SK-N-MC (cell line): ENCODE measurements at regions not wholly inside any gene's neighbourhood (a gene's known extent, or its start where the extent isn't known, plus 50 kb on each side); places are given as distances from the start of the nearest gene placed in this dataset.

Source experiments
- DNase-seq: peaks from one replicate; pipeline ENCODE4 v3.0.0-alpha.2; 2011; ENCODE audit warnings: low read depth, low spot score
- H3K27ac ChIP-seq: fragments of 200-600 bp; sonication (generic); 2 replicates; pipeline ENCODE4 v1.5.1; 2016; ENCODE audit warnings: mixed run types
- H3K36me3 ChIP-seq: fragments of 200-600 bp; sonication (generic); 2 replicates; pipeline ENCODE4 v1.6.1; 2017; ENCODE audit warnings: antibody characterized with exemption, low read length, mixed read lengths; ENCODE audit not compliant: insufficient read depth
- H3K4me3 ChIP-seq: fragments of 200-600 bp; sonication (generic); 2 replicates; pipeline ENCODE4 v1.5.1; 2016
- H3K9ac ChIP-seq: fragments of 200-600 bp; sonication (generic); 2 replicates; pipeline ENCODE4 v1.8.0; 2017; ENCODE audit warnings: mixed run types, mixed read lengths; ENCODE audit not compliant: insufficient read length
- H3K9me3 ChIP-seq: fragments of 200-600 bp; sonication (generic); 2 replicates; pipeline ENCODE4 v1.6.1; 2017; ENCODE audit warnings: low read depth, mild to moderate bottlenecking, antibody characterized with exemption, low read length, moderate library complexity, mixed read lengths
- EZH2 ChIP-seq: fragments of 200-600 bp; sonication (generic); IDR thresholded peaks from one replicate; pipeline ENCODE4 v1.6.1; 2017; ENCODE audit warnings: antibody characterized with exemption
- FOXP2 ChIP-seq: optimal IDR thresholded peaks from 2 replicates; pipeline ENCODE3; 2011; ENCODE audit warnings: mild to moderate bottlenecking, moderate library complexity; ENCODE audit not compliant: insufficient read depth; ENCODE audit errors: extremely low read length, control extremely low read depth
- POLR2AphosphoS5 ChIP-seq: IDR thresholded peaks from 2 replicates; pipeline ENCODE4 v1.6.1; 2012; ENCODE audit warnings: mild to moderate bottlenecking, low read depth, low read length, borderline replicate concordance

- Histone ChIP-seq H3K4me3 (no peak overlapping the region), H3K9ac (no peak overlapping the region), H3K9me3 (no peaks in the 10 kb centered on the region), H3K36me3 (no peaks in the 10 kb centered on the region), H3K27ac (no peak overlapping the region)
- no peak for TF ChIP-seq POLR2AphosphoS5
- no peak for TF ChIP-seq FOXP2
- TF ChIP-seq EZH2, result no peak
- no peak for DNase-seq
These were observed 51.9 kb downstream of the CEBPB start for GRCh38 chr20:50242548-50242862.

GRCh38 chr20:50242863-50243609 is 52.4 kb downstream of the CEBPB start:
- Histone ChIP-seq H3K4me3 (no peak overlapping the region), H3K9ac (no peak overlapping the region)

GRCh38 chr20:50243610-50244351 is 53.2 kb downstream of the CEBPB start:
- Histone ChIP-seq H3K4me3 (no peak overlapping the region), H3K27ac (no peak overlapping the region)

More at GRCh38 chr20:50242863-50243609, 52.4 kb downstream of the CEBPB start:
- no peaks in the 10 kb centered on the region for H3K36me3 ChIP-seq
- no peak overlapping the region for H3K27ac ChIP-seq
- TF ChIP-seq FOXP2 (no peak), POLR2AphosphoS5 (no peak), EZH2 (no peak)
- H3K9me3 ChIP-seq, result no peaks in the 10 kb centered on the region
- DNase-seq, result no peak

GRCh38 chr20:50244352-50245149 is 53.9 kb downstream of the CEBPB start:
- no peak overlapping the region for H3K9ac ChIP-seq
- no peaks in the 10 kb centered on the region for H3K9me3 ChIP-seq
- no peaks in the 10 kb centered on the region for H3K36me3 ChIP-seq
- no peak for TF ChIP-seq FOXP2
- TF ChIP-seq EZH2, result no peak
- no peak for TF ChIP-seq POLR2AphosphoS5
- no peak for DNase-seq
- H3K4me3 ChIP-seq, result no peak overlapping the region
- H3K27ac ChIP-seq, result no peak overlapping the region

More at GRCh38 chr20:50243610-50244351, 53.2 kb downstream of the CEBPB start:
- no peaks in the 10 kb centered on the region for H3K9me3 ChIP-seq
- TF ChIP-seq FOXP2 (no peak), EZH2 (no peak), POLR2AphosphoS5 (no peak)
- DNase-seq, result no peak
- H3K36me3 ChIP-seq, result no peaks in the 10 kb centered on the region
- H3K9ac ChIP-seq, result no peak overlapping the region

- no peaks in the 10 kb centered on the region for H3K9me3 ChIP-seq
- no peak overlapping the region for H3K4me3 ChIP-seq
- H3K9ac ChIP-seq, result no peak overlapping the region
- no peak overlapping the region for H3K27ac ChIP-seq
- TF ChIP-seq EZH2 (no peak), FOXP2 (no peak), POLR2AphosphoS5 (no peak)
- DNase-seq, result no peak
- H3K36me3 ChIP-seq, result no peaks in the 10 kb centered on the region
These were observed 55.1 kb downstream of the CEBPB start for GRCh38 chr20:50245498-50246366.

GRCh38 chr20:50246367-50247195 is 56.0 kb downstream of the CEBPB start:
- Histone ChIP-seq H3K9ac (no peak overlapping the region), H3K27ac (no peak overlapping the region)

More at GRCh38 chr20:50246367-50247195, 56.0 kb downstream of the CEBPB start:
- Histone ChIP-seq H3K9me3 (no peaks in the 10 kb centered on the region), H3K36me3 (no peaks in the 10 kb centered on the region), H3K4me3 (no peak overlapping the region)
- no peak for DNase-seq
- TF ChIP-seq POLR2AphosphoS5, result no peak
- TF ChIP-seq EZH2, result no peak
- TF ChIP-seq FOXP2, result no peak
